Glomerular endothelial cell (primary cell): ENCODE measurements at regions not wholly inside any gene's neighbourhood (a gene's known extent, or its start where the extent isn't known, plus 50 kb on each side); places are given as distances from the start of the nearest gene placed in this dataset.

Experiments
- DNase-seq: peaks from one replicate; pipeline ENCODE4 v3.0.0-alpha.2; 2011; ENCODE audit warnings: low read depth, low spot score; ENCODE audit errors: extremely low read depth

DNA sequence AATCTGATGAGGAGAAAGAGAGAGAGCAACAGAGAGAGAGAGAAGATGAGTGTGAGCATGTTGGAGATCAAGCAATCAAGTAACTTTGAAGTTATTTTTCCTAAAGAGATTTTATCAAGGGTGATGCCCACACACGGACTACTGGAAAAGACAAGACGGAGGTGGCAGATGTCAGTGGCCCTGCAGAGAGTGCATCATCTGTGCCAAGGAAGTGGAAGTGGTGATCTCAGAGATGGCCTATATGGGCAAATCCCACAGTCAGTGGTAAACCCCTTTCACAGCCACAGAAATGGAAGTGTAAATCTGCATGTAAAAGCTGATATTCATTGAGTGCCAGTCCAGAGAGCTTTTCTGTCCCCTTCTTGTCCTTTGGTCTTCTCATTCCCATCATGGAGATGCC, 577.2 kb upstream of the AADAT start:
- no peak for DNase-seq

DNA sequence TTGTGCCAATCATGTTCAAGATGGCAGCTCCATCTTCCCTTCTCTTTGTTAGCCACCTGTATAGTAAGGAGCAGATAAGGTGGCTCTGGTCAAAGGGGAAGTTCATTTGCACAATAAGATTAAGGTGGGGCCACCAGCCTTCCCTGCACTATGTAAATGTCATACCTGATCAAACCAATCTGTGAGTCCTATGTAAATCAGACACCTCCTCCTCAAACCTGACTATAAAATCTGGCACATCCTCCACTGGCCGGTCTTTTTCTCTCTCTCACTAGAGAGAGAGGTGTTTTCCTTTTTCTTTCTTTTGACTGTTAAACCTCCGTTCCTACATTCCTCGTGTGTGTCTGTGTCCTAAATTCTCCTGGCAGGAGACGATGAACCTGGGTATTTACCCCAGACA, 572.5 kb upstream of the AADAT start:
- DNase-seq, result no peak

DNA sequence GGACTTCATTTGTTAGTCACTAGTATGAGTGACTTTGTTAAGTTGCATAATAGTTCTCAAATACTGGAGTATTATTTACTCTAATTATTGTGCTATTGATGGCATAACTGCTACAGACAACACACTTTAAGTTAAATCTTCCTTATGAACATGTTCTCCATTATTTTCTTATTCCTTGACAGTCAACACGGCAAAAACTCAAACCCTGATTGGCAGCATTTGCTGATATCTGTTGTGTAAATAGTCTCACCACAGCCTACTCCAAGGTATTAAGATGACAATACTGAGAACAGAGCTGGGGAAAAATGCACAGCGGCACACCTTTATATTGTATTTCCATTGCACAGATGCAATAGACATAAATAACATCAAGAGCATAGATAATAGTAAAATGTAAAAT, 568.0 kb upstream of the AADAT start:
- DNase-seq, result no peak

DNA sequence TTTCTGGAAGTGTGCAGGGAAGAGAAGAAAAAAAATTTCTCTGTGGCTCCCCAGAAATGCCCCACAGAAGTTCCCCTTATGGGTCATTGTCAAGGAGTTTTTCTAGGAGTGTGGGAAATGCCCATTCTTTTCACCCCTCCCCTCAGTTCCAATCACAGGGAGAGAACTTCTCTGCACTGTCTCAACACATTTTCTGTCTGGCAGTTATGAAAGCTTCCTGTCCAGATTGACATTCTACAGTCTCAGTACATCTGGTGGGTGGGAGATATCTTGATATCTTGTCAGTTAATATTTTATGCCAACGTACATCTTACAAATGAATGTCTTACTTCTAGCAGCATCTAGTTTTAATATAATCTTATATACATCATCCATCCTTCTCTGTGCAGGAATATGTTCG, 566.8 kb upstream of the AADAT start:
- DNase-seq, result no peak

DNA sequence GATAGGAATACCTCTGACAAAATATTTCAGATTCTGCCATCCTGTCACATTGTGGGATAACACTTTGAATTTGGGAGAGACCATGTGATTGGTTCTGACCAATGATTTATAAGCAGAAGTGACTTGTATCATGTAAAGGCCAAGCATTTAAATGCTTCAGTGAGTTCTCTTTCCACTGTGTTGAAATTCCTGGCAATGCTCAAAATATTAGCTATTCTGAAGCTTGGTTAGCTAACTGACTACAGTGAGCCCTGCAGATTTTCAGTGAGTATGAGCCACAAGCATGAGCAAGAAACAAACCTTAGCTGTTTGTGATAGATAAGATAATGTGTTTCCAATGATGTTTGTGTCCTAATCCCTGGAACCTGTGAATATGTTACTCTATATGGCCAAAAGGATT, 562.8 kb upstream of the AADAT start:
- DNase-seq, result no peak

DNA sequence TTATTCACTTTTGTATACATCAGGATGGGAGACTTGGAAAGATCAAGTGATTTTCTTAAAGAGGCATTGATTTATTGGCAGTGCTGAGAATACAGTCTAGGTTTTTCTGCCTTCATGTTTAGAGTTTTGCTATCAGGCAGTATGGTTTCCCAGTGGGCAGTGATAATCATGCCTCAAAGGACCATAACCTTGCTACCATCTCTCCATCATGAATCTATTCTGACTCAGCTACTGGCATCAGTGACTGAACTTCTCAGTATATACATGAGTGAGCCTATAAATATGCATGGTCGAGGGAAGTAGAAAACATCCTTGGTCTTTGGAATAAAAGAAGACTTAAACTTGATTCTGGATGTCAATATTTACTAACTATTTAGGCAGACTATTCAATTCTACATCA, 562.0 kb upstream of the AADAT start:
- no peak for DNase-seq

DNA sequence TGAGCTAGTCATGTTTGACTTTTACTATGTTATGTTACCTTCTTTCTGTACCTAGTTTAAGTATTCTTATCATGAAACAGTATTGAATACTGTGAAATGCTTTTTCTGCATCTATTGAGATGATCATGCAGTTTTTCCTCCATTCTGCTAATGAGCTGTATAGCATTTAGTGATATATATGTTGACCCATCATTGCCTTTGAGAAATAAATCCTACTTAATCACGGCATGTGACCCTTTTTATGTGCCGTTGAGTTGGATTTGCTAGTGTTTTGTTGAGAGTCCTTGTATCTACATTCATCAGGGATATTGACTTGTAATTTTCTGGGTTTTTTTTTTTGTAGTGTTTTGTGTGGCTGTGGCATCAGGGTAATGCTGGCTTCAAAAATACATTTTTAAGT, 537.7 kb upstream of the AADAT start:
- DNase-seq, result no peak

DNA sequence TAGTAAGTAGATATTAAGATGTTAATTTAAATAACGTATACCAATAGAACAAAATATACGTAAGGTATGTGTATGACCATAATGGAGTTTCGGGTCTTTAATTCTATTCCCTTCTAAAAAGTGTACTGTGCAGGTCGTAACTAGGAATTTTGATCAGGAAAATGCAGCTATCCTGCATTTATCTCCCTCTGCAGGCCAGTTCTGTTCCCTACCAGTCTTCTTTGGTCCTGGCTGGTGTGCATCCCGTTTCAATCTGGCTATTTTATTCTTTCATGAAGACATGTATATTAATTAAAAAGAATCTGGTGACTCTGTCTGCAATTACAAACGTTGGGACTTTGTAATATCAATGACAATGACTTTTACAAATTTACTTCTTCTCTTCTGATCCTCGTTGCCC, 534.1 kb upstream of the AADAT start:
- DNase-seq, result no peak

DNA sequence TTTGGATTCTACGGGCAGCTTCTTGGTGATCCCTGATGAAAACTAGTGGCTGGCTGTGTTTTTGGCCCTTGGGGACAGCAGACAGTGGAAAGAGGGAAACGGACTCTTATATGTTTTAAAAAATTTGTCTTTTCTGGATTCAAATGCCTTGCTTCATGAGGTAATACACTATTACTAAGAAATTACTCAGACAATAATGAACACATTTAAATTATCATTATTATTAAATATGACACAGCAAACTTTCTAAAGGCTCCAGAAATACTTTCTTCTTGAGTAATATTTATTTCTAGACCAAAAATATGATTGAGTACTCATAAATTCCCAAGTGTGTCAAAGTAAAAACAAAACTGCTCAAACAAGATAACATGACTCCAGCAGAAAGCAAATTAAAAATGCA, 520.7 kb upstream of the AADAT start:
- DNase-seq, result no peak

DNA sequence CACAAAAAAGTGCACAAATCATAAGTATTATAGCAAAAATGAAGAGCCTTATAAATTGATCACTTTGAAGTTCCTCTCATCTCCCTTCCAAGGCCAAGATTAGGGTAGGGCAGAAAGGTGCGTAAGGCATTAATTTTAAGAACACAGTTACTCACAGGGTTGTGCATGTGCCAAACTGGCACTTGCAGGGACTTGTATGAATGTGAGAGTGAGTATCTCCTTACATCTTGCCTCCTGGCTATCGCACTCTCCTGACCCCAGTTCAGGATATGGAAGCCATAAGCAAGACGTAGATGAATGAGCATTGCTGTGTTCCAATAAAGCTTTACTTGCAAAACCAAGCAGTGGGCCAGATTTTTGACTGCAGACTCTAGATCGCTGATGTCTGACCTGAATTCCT, 510.1 kb upstream of the AADAT start:
- no peak for DNase-seq

DNA sequence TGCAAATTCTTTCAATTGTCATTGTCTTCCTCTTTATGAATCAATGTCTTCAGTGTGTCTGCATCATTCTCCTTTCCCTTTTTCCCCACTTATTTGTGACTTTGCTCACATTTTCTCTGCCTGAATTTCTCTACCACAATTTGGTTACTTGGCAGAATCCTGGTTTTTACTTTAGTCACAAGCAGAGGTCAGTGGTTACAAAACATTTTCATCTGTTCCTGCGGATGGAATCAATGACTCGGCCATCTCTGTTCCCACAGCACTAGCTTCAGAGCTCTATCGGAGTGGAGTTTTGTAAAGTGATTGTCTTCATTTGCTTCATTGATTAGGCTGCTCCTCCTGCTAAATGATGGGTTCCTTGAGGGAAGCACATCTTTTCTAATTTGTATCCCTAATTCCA, 501.3 kb upstream of the AADAT start:
- DNase-seq, result no peak

DNA sequence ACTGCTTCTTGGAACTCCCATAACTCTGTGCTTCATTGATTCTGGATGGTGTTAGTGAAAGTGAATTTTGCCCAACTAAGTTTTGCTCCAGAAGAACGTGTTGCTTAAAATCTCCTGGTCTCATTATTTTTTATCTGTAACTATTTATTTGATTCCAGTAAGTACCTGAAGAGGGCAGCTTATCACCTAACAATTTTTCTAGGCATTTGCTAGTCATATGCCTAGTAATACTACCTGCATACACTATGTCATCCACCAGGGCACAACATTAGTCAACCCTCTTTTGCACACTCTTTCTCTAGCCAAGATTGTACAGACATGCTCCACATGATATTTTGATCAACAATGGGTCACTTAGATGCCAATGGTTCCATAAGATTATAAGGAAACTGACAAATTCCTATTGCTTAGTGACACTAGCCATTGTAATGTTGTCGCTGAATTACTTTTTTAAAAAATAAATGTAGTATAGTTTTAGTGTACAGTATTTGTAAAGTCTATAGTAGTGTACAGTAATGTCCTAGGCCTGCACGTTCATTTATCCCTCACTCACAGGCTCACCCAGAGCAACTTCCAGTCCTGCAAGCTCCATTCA, 499.9 kb upstream of the AADAT start:
- DNase-seq, result peak; percentile 3

DNA sequence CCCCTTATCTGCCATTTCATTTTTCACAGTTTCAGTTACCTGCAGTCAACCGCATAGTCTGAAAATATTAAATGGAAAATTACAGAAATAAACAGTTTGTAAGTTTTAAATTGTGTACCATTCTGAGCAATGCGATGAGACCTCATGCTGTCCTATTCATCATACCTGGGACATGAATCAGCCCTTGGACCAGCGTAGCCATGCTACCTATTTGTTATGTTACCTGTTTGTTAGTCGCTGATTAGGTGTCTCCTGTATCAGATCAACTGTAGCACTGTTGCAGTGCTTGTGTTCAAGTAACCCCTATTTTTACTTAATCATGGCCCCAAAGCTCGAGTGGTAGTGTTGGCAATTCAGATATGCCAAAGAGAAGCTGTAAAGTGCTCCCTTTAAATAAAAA, 492.2 kb upstream of the AADAT start:
- no peak for DNase-seq

DNA sequence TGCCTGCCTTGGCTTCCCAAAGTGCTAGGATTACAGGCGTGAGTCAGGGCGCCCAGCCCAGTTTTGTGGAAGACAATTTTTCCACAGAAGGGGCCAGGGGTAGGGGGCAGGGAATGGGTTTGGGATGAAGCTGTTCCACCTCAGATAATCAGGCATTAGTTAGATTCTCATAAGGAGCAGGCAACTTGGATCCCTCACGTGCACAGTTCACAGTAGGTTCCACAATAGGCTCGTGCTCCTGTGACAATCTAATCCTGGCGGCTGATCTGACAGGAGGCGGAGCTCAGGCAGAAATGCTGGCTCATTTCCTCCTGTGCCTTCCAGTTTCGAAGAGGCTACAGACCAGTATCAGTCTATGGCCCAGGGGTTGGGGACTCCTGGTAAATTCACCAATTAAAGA, 491.6 kb upstream of the AADAT start:
- no peak for DNase-seq

DNA sequence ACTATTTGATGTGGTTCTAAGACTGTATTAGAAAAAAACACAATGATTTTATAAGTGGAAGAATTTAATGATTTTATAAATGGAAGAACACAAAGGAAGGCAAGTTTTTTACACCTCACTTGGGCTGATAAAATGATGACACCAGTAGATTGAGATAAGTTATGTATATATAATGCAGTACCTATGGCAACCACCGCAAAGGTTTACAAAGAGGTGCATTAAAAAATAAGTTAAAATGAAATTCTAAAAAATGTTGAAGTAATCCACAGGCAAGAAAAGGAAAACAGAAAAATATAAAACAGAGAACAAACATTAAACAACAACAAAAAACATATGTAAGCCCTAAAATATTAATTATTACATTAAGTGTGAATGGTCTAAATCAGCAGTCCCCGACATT, 490.9 kb upstream of the AADAT start:
- no peak for DNase-seq

DNA sequence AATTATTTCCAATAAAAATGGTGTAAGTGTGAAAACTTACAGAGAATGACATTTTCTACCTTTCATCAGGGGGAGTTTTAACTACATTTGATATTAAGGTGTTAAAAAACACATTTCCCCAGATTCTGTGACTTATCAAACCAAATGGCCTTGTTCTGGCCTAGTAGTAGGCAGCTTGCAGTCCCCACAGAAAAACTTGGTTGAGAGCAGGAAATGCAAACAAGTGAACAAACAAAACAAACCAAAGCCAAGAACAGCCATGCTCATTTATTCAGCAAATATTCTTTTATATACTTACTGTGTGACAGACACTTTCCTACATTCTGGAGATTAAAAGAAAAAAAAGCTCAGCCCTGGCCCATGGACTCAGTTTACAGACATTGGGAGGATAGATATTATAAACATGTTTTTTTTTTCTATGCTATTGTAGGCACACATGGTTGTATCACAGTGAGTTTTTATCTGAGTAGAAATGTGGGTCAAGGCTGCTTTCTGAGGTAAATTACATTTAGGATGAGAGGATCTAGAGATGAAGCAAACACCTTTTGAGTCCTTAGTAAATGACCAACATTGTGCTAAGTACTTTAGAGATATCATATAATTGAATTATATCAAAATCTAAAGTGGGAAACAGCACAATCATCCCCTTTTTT, 449.2 kb upstream of the AADAT start:
- no peak for DNase-seq

DNA sequence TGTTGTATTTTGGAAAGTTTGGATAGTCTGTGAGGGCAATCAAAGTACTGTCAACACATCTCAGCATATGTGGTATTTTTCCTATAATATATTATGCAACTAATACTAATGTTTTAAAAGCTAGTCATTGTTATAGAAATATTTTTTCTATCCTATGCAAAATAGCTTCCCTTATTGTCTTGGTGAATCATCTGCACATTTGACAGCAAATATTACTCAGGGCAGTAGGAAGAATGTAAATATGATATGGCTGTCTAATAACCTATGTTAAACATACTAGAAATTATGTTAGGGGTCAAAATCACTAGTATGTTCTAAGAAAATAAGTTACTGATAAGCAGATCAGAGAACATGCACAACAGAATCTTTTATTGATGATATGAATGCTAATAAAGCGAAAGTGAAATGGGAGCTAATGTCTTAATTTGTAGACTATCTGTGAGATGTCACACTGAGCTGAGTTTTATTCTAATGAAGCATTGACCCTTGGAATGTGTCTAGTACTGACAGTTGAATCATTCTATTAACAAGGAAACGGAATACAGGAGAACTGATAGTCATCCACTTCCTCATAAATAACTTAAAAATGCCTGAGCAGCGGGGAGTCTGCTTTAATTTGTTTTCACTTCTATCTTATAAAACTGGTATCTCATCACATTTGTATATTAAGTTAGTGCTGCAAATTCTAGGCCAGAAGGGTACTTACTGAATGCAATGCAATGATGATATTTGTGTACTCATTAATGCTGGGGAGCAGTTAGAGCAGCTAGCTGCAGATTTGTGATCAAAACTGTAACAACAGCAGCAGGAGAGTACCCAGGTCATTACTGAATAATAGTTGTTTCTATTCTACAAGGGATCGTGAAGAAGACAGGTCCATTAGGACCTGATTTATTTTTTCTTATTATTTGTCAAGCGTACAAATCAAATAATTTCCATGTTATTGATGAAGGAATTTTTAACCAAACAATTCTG, 440.3 kb upstream of the AADAT start:
- no peak for DNase-seq

DNA sequence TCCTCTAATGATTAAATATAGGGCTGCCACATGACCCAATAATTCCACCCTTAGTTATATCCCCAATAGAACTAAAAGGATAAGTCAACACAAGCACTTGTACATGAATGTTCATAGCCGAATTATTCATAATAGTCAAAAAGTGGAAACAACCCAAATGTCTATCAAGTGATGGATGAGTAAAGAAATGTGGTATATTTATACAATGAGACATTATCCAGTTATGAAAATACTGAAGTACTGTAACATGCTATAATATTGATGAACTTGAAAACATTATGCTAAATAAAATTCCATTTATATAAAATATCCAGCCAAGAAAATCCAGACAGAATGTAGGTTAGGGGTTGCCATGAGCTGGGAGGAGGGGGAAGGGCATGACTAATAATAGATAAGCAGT, 436.7 kb upstream of the AADAT start:
- DNase-seq, result no peak

DNA sequence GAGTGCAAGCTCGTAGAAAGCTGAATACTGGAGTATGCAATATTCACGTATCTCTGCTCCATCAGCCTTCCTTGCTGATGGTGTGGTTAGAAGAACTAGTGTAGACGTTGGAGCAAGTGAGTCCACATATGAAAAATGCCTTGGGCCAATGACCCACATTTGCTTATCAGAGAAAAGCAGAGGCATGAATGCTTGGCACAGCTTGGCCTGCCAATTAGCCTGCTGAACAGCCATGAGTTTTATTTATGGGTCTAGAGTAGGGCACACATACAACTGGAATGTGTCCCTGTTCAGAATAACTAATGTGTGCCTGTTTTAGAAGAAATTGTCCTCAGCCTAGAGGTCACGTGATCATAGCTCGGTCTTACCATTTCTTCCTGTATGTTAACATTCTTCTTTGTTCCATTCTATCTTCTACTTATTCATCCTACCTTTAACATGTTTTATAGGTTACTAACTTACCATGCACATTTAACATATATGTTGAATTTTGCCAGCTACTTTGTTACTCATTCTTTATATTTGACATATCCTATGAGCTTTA, 432.7 kb upstream of the AADAT start:
- DNase-seq, result no peak

DNA sequence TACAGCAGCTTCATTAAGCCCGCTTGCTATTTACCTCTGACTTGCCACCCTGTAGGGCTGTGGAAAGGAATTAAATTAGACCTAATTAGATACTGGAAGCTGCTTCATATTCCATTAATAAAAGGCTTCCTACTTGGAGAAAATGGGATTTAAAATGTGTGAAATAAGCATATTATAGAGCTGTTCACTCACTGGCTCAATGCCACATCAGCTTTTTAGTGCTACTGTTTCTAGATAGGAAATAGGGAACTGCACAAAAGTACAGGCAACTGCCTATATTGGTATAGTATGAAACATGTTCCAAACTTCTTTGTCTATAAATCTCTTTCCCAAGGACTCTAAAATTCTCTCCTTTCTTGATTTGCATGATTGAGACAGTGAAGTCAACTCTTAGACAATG, 407.9 kb upstream of the AADAT start:
- DNase-seq, result no peak

DNA sequence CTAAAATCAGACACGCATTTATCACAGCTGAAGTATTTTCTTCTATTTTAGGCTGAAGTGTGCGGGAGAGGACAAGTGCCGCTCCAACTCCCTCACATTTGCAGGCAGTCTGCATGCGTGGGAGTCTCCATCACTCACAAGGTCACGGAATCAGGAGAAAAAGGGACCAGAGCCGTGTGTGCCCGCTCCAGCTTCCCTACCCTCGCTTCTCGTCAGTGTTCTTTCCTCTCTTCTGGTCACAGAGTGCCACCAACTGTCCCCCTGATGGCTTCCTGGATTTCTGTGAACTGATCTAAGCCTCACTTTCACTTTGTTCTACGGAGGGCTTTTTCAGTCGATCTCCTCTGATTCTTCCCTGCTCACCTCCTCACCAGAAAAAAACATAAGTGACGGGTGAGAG, 407.4 kb upstream of the AADAT start:
- DNase-seq, result no peak

DNA sequence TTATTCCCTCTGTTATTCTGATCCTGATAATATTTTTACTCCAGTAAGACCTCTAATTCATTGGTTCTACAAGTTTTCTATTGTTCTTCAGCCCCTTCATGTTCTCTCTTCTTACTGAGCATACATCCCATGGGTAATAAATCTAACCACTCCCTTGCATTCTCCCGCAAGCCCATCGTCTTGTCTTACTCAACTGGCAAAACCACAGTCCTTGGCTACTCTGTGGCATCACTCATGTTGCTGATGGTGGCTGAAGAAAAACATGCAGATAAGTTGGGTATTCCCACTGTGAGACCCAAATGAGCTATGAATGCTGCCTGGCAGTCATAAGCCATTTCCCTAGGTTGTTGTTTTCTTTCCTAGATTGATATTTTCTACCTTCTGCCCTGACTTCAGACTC, 402.2 kb upstream of the AADAT start:
- no peak for DNase-seq
